ENCODE measurements at regions not wholly inside any gene's neighbourhood (a gene's known extent, or its start where the extent isn't known, plus 50 kb on each side); places are given as distances from the start of the nearest gene placed in this dataset.

GRCh38 chr3:90102146-90102545 is 994.7 kb downstream of the EPHA3 start:
- H3K9me3 ChIP-seq, result no peaks in the 10 kb centered on the region
- H3K4me1 ChIP-seq, result no peaks in the 10 kb centered on the region
- no peak overlapping the region for H3K4me3 ChIP-seq (ENCODE audit: low read depth, low read length)
- no peak for DNase-seq
- no peaks in the 10 kb centered on the region for H3K36me3 ChIP-seq
- TF ChIP-seq, protein P1, sequence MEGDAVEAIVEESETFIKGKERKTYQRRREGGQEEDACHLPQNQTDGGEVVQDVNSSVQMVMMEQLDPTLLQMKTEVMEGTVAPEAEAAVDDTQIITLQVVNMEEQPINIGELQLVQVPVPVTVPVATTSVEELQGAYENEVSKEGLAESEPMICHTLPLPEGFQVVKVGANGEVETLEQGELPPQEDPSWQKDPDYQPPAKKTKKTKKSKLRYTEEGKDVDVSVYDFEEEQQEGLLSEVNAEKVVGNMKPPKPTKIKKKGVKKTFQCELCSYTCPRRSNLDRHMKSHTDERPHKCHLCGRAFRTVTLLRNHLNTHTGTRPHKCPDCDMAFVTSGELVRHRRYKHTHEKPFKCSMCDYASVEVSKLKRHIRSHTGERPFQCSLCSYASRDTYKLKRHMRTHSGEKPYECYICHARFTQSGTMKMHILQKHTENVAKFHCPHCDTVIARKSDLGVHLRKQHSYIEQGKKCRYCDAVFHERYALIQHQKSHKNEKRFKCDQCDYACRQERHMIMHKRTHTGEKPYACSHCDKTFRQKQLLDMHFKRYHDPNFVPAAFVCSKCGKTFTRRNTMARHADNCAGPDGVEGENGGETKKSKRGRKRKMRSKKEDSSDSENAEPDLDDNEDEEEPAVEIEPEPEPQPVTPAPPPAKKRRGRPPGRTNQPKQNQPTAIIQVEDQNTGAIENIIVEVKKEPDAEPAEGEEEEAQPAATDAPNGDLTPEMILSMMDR (IDR thresholded peaks at IDR 0.05; ENCODE audit: low read depth, low read length), result no peak
- H3K27me3 ChIP-seq, result no peaks in the 10 kb centered on the region

DNA sequence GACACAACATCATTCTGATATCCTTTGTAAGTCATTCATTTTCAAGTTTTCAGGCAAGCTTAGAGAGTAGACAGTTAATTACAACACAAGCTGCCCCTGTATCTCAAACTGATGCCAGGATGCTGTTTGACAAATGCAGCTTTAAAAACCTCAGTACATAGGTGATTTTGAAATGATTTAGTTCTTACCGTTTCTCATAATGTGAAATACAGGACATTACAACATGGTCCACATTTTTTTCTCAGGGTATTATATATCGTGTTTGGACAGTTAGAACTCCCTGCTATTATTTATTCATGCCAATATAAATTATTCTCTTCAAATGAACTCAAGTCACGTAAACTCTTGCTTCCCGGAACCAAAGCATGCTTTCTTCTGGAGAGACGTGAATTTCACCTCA is 1013.9 kb downstream of the EPHA3 start:
- Histone ChIP-seq H3K36me3 (no peaks in the 10 kb centered on the region), H3K4me3 (ENCODE audit: low read depth, low read length) (no peak overlapping the region), H3K4me1 (peaks cover 13% of the 10 kb centered on the region; the same call in 1 of the 2 replicates), H3K27me3 (no peaks in the 10 kb centered on the region), H3K9me3 (no peaks in the 10 kb centered on the region; the same call in 1 of the 2 replicates)
- TF ChIP-seq, protein P1 (IDR thresholded peaks at IDR 0.05; ENCODE audit: low read depth, low read length), result no peak
- no peak for DNase-seq

DNA sequence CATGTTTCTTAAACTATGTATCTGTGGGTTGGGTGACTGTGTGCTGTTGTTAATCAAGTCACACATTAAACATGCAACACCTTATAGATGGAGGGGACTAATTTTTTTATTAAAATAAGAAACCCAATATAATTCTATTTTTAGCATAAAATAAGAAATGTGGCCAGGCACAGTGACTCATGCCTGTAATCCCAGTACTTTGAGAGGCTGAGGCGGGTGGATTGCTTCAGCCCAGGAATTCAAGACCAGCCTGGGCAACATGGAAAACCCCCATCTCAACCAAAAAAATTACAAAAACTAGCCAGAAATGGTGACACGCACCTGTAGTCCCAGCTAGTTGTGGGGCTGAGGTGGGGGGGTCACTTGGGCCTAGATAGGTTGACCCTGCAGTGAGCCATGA is 1021.0 kb downstream of the EPHA3 start:
- Histone ChIP-seq H3K27me3 (no peaks in the 10 kb centered on the region), H3K4me1 (no peaks in the 10 kb centered on the region), H3K9me3 (no peaks in the 10 kb centered on the region), H3K4me3 (ENCODE audit: low read depth, low read length) (no peak overlapping the region), H3K36me3 (no peaks in the 10 kb centered on the region)
- TF ChIP-seq, protein P1 (IDR thresholded peaks at IDR 0.05; ENCODE audit: low read depth, low read length), result no peak
- DNase-seq, result no peak

DNA sequence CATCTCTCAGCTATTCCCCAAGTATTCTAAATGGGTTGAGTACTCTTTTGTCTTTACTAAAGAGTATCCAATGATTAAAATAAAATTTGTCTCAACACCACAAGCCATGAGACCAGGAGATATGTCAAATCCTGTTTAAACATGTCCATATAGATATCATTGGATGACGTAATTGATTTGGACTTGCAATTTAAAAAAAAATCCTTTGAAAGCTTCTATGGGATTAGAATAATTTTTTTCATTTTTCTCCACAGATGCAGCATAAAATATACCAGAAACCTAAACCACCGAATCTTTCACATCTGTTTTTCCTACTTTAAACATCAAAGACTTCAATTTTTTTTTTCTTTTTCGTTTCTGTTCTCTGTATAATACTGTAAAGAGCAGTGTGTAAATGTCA is 1022.3 kb downstream of the EPHA3 start:
- TF ChIP-seq, protein P1 (IDR thresholded peaks at IDR 0.05; ENCODE audit: low read depth, low read length), result no peak
- H3K27me3 ChIP-seq, result no peaks in the 10 kb centered on the region
- no peak for DNase-seq
- no peaks in the 10 kb centered on the region for H3K4me1 ChIP-seq
- H3K9me3 ChIP-seq, result no peaks in the 10 kb centered on the region
- H3K4me3 ChIP-seq (ENCODE audit: low read depth, low read length), result no peak overlapping the region
- no peaks in the 10 kb centered on the region for H3K36me3 ChIP-seq

DNA sequence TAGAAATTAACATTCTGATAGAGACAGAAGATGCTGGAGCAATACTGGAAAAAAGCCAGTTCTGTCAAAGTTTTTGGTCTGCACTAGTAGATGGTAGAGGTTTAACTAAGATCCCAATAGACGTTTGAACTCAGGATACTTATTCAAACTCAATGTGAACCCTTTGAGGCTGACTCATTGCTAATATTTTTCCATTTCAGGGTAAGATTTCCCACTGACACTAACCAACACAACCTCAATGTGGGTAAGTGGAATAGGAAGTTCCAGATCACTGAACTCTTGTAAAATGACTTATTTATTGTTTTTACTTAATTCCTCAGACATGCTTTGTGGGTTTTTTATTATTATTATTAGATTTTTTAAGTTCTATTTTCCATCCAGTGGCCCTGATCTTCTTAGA is 1024.8 kb downstream of the EPHA3 start:
- TF ChIP-seq, protein P1 (IDR thresholded peaks at IDR 0.05; ENCODE audit: low read depth, low read length), result no peak

DNA sequence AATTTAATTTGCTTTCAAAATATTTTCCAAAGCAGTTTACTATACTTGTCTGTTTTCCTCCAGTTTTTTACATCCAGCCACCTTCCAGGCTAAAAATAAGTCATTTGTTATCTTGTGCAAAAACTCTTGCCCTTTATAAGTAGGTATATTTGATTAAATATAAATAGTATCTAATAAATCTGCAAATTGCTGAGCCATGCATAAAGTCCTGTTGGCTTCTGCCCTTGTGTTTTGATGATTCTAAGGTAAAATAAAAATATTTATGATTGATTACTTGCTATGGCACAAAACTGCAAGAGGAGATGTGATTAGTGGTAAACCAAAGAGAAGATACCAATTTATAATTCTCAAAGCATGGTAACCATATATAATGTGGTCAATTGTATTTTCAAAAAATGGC is 1026.7 kb downstream of the EPHA3 start:
- DNase-seq, result no peak
- TF ChIP-seq, protein P1 (IDR thresholded peaks at IDR 0.05; ENCODE audit: low read depth, low read length), result no peak
- Histone ChIP-seq H3K9me3 (no peaks in the 10 kb centered on the region), H3K4me3 (ENCODE audit: low read depth, low read length) (no peak overlapping the region), H3K4me1 (no peaks in the 10 kb centered on the region), H3K27me3 (no peaks in the 10 kb centered on the region), H3K36me3 (no peaks in the 10 kb centered on the region)

More for the DNA sequence above, 1024.8 kb downstream of the EPHA3 start:
- Histone ChIP-seq H3K27me3 (no peaks in the 10 kb centered on the region), H3K9me3 (no peaks in the 10 kb centered on the region), H3K4me1 (no peaks in the 10 kb centered on the region), H3K36me3 (no peaks in the 10 kb centered on the region), H3K4me3 (ENCODE audit: low read depth, low read length) (no peak overlapping the region)
- no peak for DNase-seq
